ENCODE measurements at regions not wholly inside any gene's neighbourhood (a gene's known extent, or its start where the extent isn't known, plus 50 kb on each side); places are given as distances from the start of the nearest gene placed in this dataset.

DNA sequence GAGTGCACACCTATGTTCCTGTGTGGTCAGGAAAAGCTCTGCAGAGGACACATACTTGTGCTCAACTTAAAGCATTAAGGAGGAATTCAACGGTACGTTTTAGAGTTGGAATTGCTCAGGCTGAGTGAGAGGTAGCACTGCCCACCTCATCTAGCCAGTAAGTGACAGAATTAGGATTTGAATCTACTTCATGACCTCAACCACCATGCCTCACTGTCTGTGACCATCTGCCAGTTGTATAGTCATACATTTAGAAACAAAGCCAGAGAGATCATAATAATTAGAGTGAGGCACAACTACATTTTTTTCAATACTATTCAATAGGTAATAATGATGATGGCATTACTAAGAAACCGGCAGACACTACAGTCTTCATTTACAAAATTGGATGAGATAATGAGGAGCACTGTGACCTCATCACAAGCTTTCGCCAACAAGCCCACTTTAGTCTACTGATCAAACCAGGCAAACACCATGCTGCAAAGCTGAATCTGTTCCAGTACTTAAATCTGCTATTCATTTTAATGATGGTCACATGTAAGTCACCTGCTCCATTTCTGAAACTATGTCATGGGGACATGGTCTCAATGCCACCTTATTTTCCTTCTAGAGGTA, 1018.4 kb downstream of the TMEM182 start:
- no TSS peak for BruUV-seq (replicated peaks)
- no peak overlapping the region for H3K27ac Mint-ChIP-seq (ENCODE audit: unreplicated experiment)

DNA sequence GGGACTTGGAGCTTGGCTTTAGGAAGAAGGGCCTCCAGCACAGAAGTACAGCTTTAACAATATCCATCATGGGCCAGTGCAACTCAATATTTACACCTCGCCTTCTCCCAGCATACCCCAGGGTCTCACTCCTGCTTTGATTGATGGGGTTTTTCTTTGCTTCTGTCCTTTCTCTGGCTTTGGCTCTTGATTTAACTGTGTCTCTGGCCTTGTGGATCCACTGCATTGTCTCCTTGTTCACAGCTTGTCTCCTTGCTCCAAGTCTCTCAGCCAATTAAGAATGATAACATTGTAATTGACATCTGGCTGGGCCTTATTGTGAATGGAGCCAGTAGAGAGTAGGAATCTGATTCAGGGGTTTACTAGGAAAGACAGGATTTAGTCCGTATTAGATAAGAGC, 1019.5 kb downstream of the TMEM182 start:
- no TSS peak for BruUV-seq (replicated peaks)
- intact Hi-C loops (cut with micrococcal nuclease; ENCODE audit: unreplicated experiment), result no loop called here
- Mint-ChIP-seq H3K36me3 (ENCODE audit: insufficient read depth, unreplicated experiment) (no peaks in the 10 kb centered on the region), H3K27ac (ENCODE audit: unreplicated experiment) (no peak overlapping the region), H3K4me1 (ENCODE audit: low read depth, unreplicated experiment) (no peaks in the 10 kb centered on the region), H3K9me3 (ENCODE audit: low read depth, unreplicated experiment) (peaks cover 10% of the 10 kb centered on the region), H3K27me3 (ENCODE audit: unreplicated experiment) (no peaks in the 10 kb centered on the region), H3K4me3 (ENCODE audit: low read depth, unreplicated experiment) (no peak overlapping the region)
- no peak for DNase-seq
- TF ChIP-seq, protein P1, sequence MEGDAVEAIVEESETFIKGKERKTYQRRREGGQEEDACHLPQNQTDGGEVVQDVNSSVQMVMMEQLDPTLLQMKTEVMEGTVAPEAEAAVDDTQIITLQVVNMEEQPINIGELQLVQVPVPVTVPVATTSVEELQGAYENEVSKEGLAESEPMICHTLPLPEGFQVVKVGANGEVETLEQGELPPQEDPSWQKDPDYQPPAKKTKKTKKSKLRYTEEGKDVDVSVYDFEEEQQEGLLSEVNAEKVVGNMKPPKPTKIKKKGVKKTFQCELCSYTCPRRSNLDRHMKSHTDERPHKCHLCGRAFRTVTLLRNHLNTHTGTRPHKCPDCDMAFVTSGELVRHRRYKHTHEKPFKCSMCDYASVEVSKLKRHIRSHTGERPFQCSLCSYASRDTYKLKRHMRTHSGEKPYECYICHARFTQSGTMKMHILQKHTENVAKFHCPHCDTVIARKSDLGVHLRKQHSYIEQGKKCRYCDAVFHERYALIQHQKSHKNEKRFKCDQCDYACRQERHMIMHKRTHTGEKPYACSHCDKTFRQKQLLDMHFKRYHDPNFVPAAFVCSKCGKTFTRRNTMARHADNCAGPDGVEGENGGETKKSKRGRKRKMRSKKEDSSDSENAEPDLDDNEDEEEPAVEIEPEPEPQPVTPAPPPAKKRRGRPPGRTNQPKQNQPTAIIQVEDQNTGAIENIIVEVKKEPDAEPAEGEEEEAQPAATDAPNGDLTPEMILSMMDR (IDR thresholded peaks at IDR 0.05; ENCODE audit: unreplicated experiment), result no peak
- CTCF ChIA-PET, result no interaction called here

More for the DNA sequence above, 1018.4 kb downstream of the TMEM182 start:
- DNase-seq, result no peak
- Mint-ChIP-seq H3K9me3 (ENCODE audit: low read depth, unreplicated experiment) (peaks cover 10% of the 10 kb centered on the region), H3K27me3 (ENCODE audit: unreplicated experiment) (no peaks in the 10 kb centered on the region), H3K4me1 (ENCODE audit: low read depth, unreplicated experiment) (no peaks in the 10 kb centered on the region), H3K4me3 (ENCODE audit: low read depth, unreplicated experiment) (no peak overlapping the region), H3K36me3 (ENCODE audit: insufficient read depth, unreplicated experiment) (no peaks in the 10 kb centered on the region)
- TF ChIP-seq, protein P1 (IDR thresholded peaks at IDR 0.05; ENCODE audit: unreplicated experiment), result no peak
- CTCF ChIA-PET, result no interaction called here
- intact Hi-C loops (cut with micrococcal nuclease; ENCODE audit: unreplicated experiment), result no loop called here

DNA sequence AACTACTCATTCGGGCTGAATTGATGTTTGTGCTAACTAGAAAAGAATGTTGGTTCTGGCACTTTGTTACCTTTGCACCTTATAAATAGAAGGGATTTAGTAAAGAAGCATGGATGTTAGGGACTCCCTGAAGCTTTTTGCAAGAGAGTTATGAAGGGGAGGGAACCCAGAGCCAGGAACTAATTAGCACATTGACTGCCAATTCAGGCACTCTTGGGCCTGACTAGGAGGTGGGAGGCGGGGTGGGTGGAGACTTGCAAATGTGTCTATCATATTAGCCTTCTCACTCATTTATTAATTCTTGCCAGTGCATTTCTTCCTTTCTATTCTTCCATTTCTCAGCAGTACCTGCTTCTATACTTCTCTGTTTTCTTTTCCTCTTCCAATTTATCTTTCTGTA, 1022.4 kb downstream of the TMEM182 start:
- TF ChIP-seq, protein P1 (IDR thresholded peaks at IDR 0.05; ENCODE audit: unreplicated experiment), result no peak
- CTCF ChIA-PET, result no interaction called here
- intact Hi-C loops (cut with micrococcal nuclease; ENCODE audit: unreplicated experiment), result no loop called here
- H3K27ac Mint-ChIP-seq (ENCODE audit: unreplicated experiment), result no peak overlapping the region
- H3K4me3 Mint-ChIP-seq (ENCODE audit: low read depth, unreplicated experiment), result no peak overlapping the region
- H3K27me3 Mint-ChIP-seq (ENCODE audit: unreplicated experiment), result no peaks in the 10 kb centered on the region
- H3K9me3 Mint-ChIP-seq (ENCODE audit: low read depth, unreplicated experiment), result peaks cover 6% of the 10 kb centered on the region
- DNase-seq, result no peak
- BruUV-seq (replicated peaks), result no TSS peak
- no peaks in the 10 kb centered on the region for H3K4me1 Mint-ChIP-seq (ENCODE audit: low read depth, unreplicated experiment)
- peaks cover 1% of the 10 kb centered on the region for H3K36me3 Mint-ChIP-seq (ENCODE audit: insufficient read depth, unreplicated experiment)

DNA sequence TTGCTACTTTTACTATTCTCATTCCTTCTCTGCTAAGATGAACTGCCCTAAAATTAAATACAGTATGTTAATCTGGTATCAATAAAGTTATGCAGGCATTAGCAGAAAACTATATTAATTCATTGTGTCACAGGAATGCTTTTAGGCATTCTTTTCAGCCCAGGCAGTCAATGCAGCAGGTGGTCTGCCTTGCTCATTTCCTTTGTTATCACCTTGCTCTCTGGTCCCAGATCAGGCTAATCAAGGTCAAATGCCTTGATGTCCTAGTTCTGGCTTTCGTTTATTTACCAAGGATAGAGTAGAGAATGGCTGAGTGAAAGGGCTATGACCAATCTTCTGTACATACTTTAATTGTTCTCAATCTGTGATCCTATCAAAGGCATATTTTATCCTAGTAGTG, 1023.6 kb downstream of the TMEM182 start:
- DNase-seq, result no peak
- Mint-ChIP-seq H3K4me3 (ENCODE audit: low read depth, unreplicated experiment) (no peak overlapping the region), H3K4me1 (ENCODE audit: low read depth, unreplicated experiment) (no peaks in the 10 kb centered on the region), H3K27me3 (ENCODE audit: unreplicated experiment) (no peaks in the 10 kb centered on the region), H3K9me3 (ENCODE audit: low read depth, unreplicated experiment) (peaks cover 6% of the 10 kb centered on the region), H3K27ac (ENCODE audit: unreplicated experiment) (no peak overlapping the region), H3K36me3 (ENCODE audit: insufficient read depth, unreplicated experiment) (peaks cover 5% of the 10 kb centered on the region)
- BruUV-seq (replicated peaks), result no TSS peak
- TF ChIP-seq, protein P1 (IDR thresholded peaks at IDR 0.05; ENCODE audit: unreplicated experiment), result no peak
- intact Hi-C loops (cut with micrococcal nuclease; ENCODE audit: unreplicated experiment), result no loop called here
- CTCF ChIA-PET, result no interaction called here

All from Calu3 (cell line).